Gastrocnemius medialis (tissue), 4 donors: ENCODE measurements at regions not wholly inside any gene's neighbourhood (a gene's known extent, or its start where the extent isn't known, plus 50 kb on each side); places are given as distances from the start of the nearest gene placed in this dataset.
"Not testable (repeated sequence)": the region's sequence is repeated elsewhere in the genome, so short reads cannot be mapped to it uniquely, and the experiment has no call there.

Experiments used
- ATAC-seq, 2 donors: fragments of 150-250 bp; one replicate each; pipeline ENCODE4 v1.9.1; 2016
- DNase-seq, 2 donors: peaks; one replicate each; pipeline ENCODE4 v3.0.0-alpha.2; 2019
- H3K27ac ChIP-seq, 4 donors: fragments of 200-600 bp; sonication (generic); 1 replicate in 1 of 4; 2 replicates in 3 of 4; pipeline ENCODE4 v1.5.1; 2016 to 2018; ENCODE audit warnings: mild to moderate bottlenecking in 2 of 4, moderate library complexity in 1 of 4
- H3K27me3 ChIP-seq, 3 donors: fragments of 200-600 bp; sonication (generic) in 2 of 3; 1 replicate in 1 of 3; 2 replicates in 2 of 3; pipeline versions ENCODE4 v1.5.1 to v1.6.0; 2016 to 2019; ENCODE audit warnings: mild to moderate bottlenecking in 1 of 3, moderate library complexity in 1 of 3
- H3K36me3 ChIP-seq, 2 donors: fragments of 200-600 bp; sonication (generic) in 1 of 2; one replicate each; pipeline ENCODE4 v1.5.1; 2017 to 2018
- H3K4me1 ChIP-seq, 2 donors: fragments of 200-600 bp; sonication (generic) in 1 of 2; one replicate each; pipeline ENCODE4 v1.5.1; 2016 to 2017; ENCODE audit warnings: mild to moderate bottlenecking in 2 of 2
- H3K4me3 ChIP-seq, 4 donors: fragments of 200-600 bp; sonication (generic) in 3 of 4; 1 replicate in 1 of 4; 2 replicates in 3 of 4; pipeline ENCODE4 v1.5.1; 2016 to 2019; ENCODE audit warnings: mild to moderate bottlenecking in 2 of 4
- H3K9me3 ChIP-seq, 3 donors: fragments of 200-600 bp; sonication (generic) in 2 of 3; 1 replicate in 1 of 3; 2 replicates in 2 of 3; pipeline ENCODE4 v1.5.1; 2016 to 2019
- CTCF ChIP-seq, 5 experiments: fragments of 450-650 bp in 3 of 5; fragments of 200-600 bp in 2 of 5; sonication (generic) in 2 of 5; IDR thresholded peaks in 4 of 5; conservative IDR thresholded peaks in 1 of 5; 1 replicate in 4 of 5; 2 replicates in 1 of 5; pipeline ENCODE4 v1.5.1; 2016 to 2019; ENCODE audit warnings: antibody characterized with exemption in 5 of 5, mild to moderate bottlenecking in 3 of 5, moderate library complexity in 3 of 5
- POLR2A ChIP-seq, 2 donors: fragments of 450-650 bp; IDR thresholded peaks; one replicate each; pipeline ENCODE4 v1.6.1; 2017; ENCODE audit warnings: antibody characterized with exemption in 2 of 2, mild to moderate bottlenecking in 2 of 2, moderate library complexity in 2 of 2
- in situ Hi-C, 4 donors: fragments of 200-750 bp; cut with MboI; loops; one replicate each; pipeline versions ENCODE4 v1.15.0 to v1.8.0; 2017; ENCODE audit warnings: low sequenced_read_pairs in 4 of 4
- intact Hi-C: fragments of 100-400 bp; cut with DNase I; formaldehyde crosslinking; loops from one replicate; pipeline ENCODE4 v1.15.1; 2023; ENCODE audit warnings: low total_unique reads

GRCh38 chr7:81186691-81187090 lies 267.8 kb upstream of the SEMA3C start:
- ATAC-seq (peak; percentile 30 to 60), DNase-seq (no peak)
- intact Hi-C loops (no loop called here), in situ Hi-C loops (no loop called here)
- TF ChIP-seq CTCF (IDR thresholded peaks at IDR 0.05 in 4 of 5, conservative IDR thresholded peaks at IDR 0.05 in 1 of 5) (no peak), POLR2A (IDR thresholded peaks at IDR 0.05) (no peak)
- Histone ChIP-seq H3K4me1 (peaks cover 0 to 4% of the 10 kb centered on the region in 2 donors), H3K36me3 (no peaks in the 10 kb centered on the region), H3K9me3 (no peaks in the 10 kb centered on the region), H3K4me3 (no peak overlapping the region), H3K27ac (no peak overlapping the region), H3K27me3 (no peaks in the 10 kb centered on the region)

GRCh38 chr7:81185072-81185471 lies 266.2 kb upstream of the SEMA3C start:
- DNase-seq (no peak), ATAC-seq (no peak)
- Histone ChIP-seq H3K4me3 (no peak overlapping the region), H3K27me3 (no peaks in the 10 kb centered on the region), H3K9me3 (no peaks in the 10 kb centered on the region), H3K27ac (no peak overlapping the region), H3K4me1 (no peaks in the 10 kb centered on the region), H3K36me3 (no peaks in the 10 kb centered on the region)
- in situ Hi-C loops: no loop called here
- TF ChIP-seq CTCF (IDR thresholded peaks at IDR 0.05 in 4 of 5, conservative IDR thresholded peaks at IDR 0.05 in 1 of 5) (no peak), POLR2A (IDR thresholded peaks at IDR 0.05) (no peak)
- intact Hi-C loops: no loop called here

GRCh38 chr7:81183326-81183725 lies 264.5 kb upstream of the SEMA3C start:
- Histone ChIP-seq H3K4me1 (no peaks in the 10 kb centered on the region), H3K27me3 (no peaks in the 10 kb centered on the region), H3K9me3 (no peaks in the 10 kb centered on the region), H3K27ac (no peak overlapping the region), H3K4me3 (no peak overlapping the region), H3K36me3 (no peaks in the 10 kb centered on the region)
- no peak for TF ChIP-seq CTCF (IDR thresholded peaks at IDR 0.05 in 4 of 5, conservative IDR thresholded peaks at IDR 0.05 in 1 of 5)
- no peak for TF ChIP-seq POLR2A (IDR thresholded peaks at IDR 0.05)
- DNase-seq: no peak
- in situ Hi-C loops (no loop called here), intact Hi-C loops (no loop called here)
- ATAC-seq: no peak

GRCh38 chr7:81182056-81182455 lies 263.2 kb upstream of the SEMA3C start:
- H3K27me3 ChIP-seq, H3K4me3 ChIP-seq, H3K4me1 ChIP-seq, H3K27ac ChIP-seq, DNase-seq, H3K36me3 ChIP-seq, H3K9me3 ChIP-seq, intact Hi-C loops, in situ Hi-C loops, ATAC-seq: not testable (repeated sequence)

GRCh38 chr7:81181066-81181465 lies 262.2 kb upstream of the SEMA3C start:
- Histone ChIP-seq H3K4me1 (no peaks in the 10 kb centered on the region), H3K9me3 (no peaks in the 10 kb centered on the region), H3K27me3 (no peaks in the 10 kb centered on the region), H3K27ac (no peak overlapping the region), H3K36me3 (no peaks in the 10 kb centered on the region), H3K4me3 (no peak overlapping the region)
- TF ChIP-seq CTCF (IDR thresholded peaks at IDR 0.05 in 4 of 5, conservative IDR thresholded peaks at IDR 0.05 in 1 of 5) (no peak), POLR2A (IDR thresholded peaks at IDR 0.05) (no peak)
- in situ Hi-C loops: no loop called here
- intact Hi-C loops: no loop called here
- no peak for DNase-seq
- no peak for ATAC-seq
